NT2/D1 (cell line): ENCODE measurements at regions not wholly inside any gene's neighbourhood (a gene's known extent, or its start where the extent isn't known, plus 50 kb on each side); places are given as distances from the start of the nearest gene placed in this dataset.
A peak's percentile ranks its signal among the peaks of the same experiment; 100 is the strongest.
"Not testable (repeated sequence)": the region's sequence is repeated elsewhere in the genome, so short reads cannot be mapped to it uniquely, and the experiment has no call there.

ENCODE experiments used
- DNase-seq: peaks from one replicate; pipeline ENCODE4 v3.0.0-alpha.2; 2011; ENCODE audit warnings: low read depth, low spot score
- H3K27me3 ChIP-seq: 2 replicates; pipeline ENCODE4 v1.6.0; 2011; ENCODE audit warnings: mild to moderate bottlenecking; ENCODE audit not compliant: insufficient read length, insufficient read depth
- H3K36me3 ChIP-seq: 2 replicates; pipeline ENCODE4 v1.6.1; 2011; ENCODE audit warnings: mild to moderate bottlenecking, low read length, mixed read lengths; ENCODE audit not compliant: insufficient read depth, insufficient read length
- H3K4me1 ChIP-seq: 2 replicates; pipeline ENCODE4 v1.5.1; 2011; ENCODE audit not compliant: insufficient read depth, insufficient read length
- H3K4me3 ChIP-seq: 2 replicates; pipeline ENCODE4 v1.5.1; 2011; ENCODE audit warnings: low read depth; ENCODE audit not compliant: insufficient read length
- H3K9ac ChIP-seq: 2 replicates; pipeline ENCODE4 v1.6.0; 2011; ENCODE audit warnings: low read depth; ENCODE audit not compliant: insufficient read length
- H3K9me3 ChIP-seq: 2 replicates; pipeline ENCODE4 v1.5.1; 2011; ENCODE audit warnings: mild to moderate bottlenecking, low read length; ENCODE audit not compliant: insufficient read depth
- SUZ12 ChIP-seq: IDR thresholded peaks from 2 replicates; pipeline ENCODE4 v1.6.1; 2011; ENCODE audit not compliant: insufficient read length, insufficient read depth; ENCODE audit errors: extremely low read depth
- YY1 ChIP-seq: IDR thresholded peaks from 2 replicates; pipeline ENCODE4 v1.6.1; 2011; ENCODE audit not compliant: insufficient read length, insufficient read depth
- ZNF274 ChIP-seq: IDR thresholded peaks from 2 replicates; pipeline ENCODE4 v1.6.1; 2011; ENCODE audit warnings: mild to moderate bottlenecking, low read depth, low read length

DNA sequence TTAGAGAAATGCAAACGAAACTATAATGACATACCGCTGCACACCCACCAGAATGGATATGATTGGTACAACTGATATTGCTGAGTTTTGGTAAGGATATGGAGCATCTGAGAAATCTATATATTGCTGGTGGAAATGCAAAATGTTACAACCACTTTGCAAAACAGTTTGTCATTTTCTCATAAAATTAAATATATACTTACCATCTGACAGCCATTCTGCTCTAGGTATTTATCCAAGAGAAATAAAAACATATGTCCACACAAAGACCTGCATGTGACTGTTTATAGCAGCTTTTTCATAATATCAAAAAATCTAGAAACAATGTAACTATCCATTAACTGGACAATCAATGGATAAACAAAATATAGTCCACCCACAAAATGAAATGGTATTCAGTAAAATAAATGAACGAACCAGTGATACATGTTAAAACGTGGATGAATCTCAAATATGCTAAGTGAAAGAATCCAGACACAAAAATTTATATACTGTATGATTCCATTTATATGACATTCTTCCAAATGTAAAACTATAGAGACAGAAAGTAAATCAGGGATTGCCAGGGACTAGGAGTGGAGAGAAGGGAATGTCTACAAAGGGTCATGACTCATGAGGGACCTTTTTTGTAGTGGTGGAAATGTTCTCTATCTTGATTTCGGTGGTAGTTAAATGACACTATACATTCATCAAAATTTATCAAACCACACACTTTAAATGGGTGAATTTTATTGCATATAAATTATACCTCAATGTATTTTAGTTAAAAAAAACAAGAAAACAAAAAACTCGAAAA, 312.0 kb upstream of the GLI3 start:
- Histone ChIP-seq H3K4me3 (no peak overlapping the region), H3K4me1 (no peaks in the 10 kb centered on the region), H3K9ac (no peak overlapping the region), H3K9me3 (peaks cover 52% of the 10 kb centered on the region), H3K27me3 (no peaks in the 10 kb centered on the region), H3K36me3 (no peaks in the 10 kb centered on the region)
- DNase-seq, result no peak
- TF ChIP-seq ZNF274 (no peak), SUZ12 (no peak)

DNA sequence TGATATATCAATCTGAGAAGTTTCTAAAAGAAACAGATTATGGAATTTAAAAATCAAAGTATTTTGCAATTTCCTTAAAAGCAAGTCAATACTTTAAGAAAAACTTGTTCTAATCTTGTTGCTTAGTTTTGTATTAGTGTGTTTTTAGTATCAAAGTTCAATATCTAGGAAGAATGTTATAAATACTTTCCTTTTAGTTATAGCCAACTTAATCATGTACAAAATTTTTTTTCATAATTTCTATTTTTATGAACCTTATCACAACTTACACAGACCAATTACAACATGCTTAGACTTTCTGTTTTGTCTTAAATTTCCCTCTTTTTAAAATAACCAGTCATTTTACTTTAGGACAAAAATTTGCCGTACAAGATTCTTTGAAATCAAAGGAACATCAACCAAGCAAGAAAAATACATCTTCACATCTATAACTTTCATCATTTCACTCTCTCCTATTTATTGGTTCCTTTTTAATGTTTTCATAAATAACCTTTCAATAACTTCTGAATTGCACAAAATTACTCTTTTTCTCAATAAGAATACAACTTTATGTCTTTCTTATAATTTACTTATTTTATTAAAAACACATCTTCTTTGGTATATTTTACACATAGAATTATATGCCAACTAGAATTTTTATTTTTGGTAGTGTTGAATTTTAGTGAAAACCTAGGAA, 308.2 kb upstream of the GLI3 start:
- no peak overlapping the region for H3K9ac ChIP-seq
- no peaks in the 10 kb centered on the region for H3K36me3 ChIP-seq
- H3K4me3 ChIP-seq, result no peak overlapping the region
- DNase-seq, result no peak
- TF ChIP-seq SUZ12 (no peak), YY1 (no peak), ZNF274 (no peak)
- no peaks in the 10 kb centered on the region for H3K27me3 ChIP-seq
- no peaks in the 10 kb centered on the region for H3K4me1 ChIP-seq
- peaks cover 72% of the 10 kb centered on the region for H3K9me3 ChIP-seq

DNA sequence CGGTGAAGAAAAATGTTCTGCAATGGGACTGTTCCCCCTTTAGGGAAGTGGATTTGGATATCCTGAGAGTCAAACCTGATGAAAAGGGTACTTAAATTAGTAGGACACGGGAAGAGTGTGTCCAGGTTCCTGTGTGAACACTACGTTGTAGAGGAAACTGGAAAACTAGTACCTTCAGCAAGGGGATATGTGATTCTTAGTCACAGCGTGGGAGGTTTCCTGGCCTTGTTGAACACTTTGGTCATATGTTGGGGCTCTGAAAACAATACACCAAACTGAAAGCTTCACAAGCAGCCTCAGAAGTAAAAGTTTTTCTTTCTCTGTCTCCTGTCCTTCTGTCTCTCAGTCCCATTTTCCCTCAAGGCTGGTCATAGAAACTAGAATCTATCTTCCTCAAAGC, 306.9 kb upstream of the GLI3 start:
- Histone ChIP-seq H3K27me3 (no peaks in the 10 kb centered on the region), H3K36me3 (no peaks in the 10 kb centered on the region), H3K4me1 (no peaks in the 10 kb centered on the region), H3K4me3 (no peak overlapping the region), H3K9ac (no peak overlapping the region), H3K9me3 (peaks cover 84% of the 10 kb centered on the region)
- TF ChIP-seq SUZ12 (no peak), ZNF274 (no peak), YY1 (no peak)
- DNase-seq, result no peak

DNA sequence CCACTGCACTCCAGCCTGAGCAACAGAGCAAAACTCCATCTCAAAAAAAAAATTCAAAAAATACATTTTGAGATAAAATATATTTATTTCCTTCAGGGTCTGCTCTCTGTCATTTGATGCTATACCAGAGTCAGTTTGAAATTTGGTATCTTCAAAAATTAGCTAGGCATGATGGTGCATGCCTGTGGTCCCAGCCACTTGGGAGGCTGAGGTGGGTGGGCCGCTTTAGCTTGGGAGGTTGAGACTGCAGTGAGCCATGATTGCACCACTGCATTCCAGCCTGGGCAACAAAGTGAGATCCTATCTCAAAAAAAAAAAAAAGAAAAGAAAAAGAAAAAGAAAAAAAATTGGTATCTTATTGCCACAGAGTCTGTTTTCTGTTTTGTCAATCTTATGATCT, 305.4 kb upstream of the GLI3 start:
- H3K9ac ChIP-seq, DNase-seq, H3K36me3 ChIP-seq, H3K4me3 ChIP-seq, H3K4me1 ChIP-seq, H3K27me3 ChIP-seq: not testable (repeated sequence)
- H3K9me3 ChIP-seq, result peaks cover 82% of the 10 kb centered on the region

DNA sequence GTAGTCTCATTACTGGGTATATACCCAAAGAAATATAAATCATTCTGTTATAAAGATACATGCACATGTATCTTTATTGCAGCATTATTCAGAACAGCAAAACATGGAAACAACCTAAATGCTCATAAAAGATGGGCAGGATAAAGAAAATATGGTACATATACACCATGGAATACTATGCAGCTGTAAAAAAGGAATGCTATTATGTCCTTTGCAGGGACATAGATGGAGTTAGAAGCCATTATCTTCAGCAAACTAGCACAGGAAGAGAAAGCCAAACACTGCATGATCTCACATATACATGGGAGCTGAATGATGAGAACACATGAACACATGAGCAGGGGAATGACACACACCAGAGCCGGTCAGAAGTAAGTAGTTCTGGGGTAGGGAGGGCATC, 297.4 kb upstream of the GLI3 start:
- TF ChIP-seq SUZ12, result no peak
- no peak for TF ChIP-seq YY1
- TF ChIP-seq ZNF274, result no peak
- no peak overlapping the region for H3K4me3 ChIP-seq
- peaks cover 32% of the 10 kb centered on the region for H3K9me3 ChIP-seq
- no peaks in the 10 kb centered on the region for H3K4me1 ChIP-seq
- H3K36me3 ChIP-seq, result no peaks in the 10 kb centered on the region
- no peak for DNase-seq
- no peak overlapping the region for H3K9ac ChIP-seq
- H3K27me3 ChIP-seq, result no peaks in the 10 kb centered on the region

DNA sequence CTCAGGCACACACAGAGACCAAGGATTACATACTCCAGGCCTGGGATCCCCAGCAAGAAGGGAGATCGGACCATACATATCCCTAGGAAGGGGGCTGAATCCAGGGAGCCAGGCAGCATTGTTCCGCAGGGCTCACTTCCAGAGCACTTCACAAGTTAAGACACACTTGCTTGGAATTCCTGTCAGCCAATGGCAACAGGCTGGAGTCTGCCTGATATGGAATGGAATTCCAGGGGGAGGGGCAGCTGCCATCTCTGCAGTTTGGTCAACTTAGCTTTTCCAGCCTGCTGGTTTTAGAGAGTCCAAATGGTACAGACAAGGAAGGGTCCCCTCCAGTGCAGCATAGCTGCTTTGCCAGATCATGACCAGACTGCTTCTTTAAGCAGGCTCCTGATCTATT, 290.0 kb upstream of the GLI3 start:
- Histone ChIP-seq H3K4me1 (no peaks in the 10 kb centered on the region), H3K9ac (no peak overlapping the region), H3K36me3 (no peaks in the 10 kb centered on the region), H3K4me3 (no peak overlapping the region), H3K27me3 (no peaks in the 10 kb centered on the region), H3K9me3 (peaks cover 25% of the 10 kb centered on the region)
- DNase-seq, result peak; percentile 61
- no peak for TF ChIP-seq SUZ12
- TF ChIP-seq YY1, result no peak
- no peak for TF ChIP-seq ZNF274

DNA sequence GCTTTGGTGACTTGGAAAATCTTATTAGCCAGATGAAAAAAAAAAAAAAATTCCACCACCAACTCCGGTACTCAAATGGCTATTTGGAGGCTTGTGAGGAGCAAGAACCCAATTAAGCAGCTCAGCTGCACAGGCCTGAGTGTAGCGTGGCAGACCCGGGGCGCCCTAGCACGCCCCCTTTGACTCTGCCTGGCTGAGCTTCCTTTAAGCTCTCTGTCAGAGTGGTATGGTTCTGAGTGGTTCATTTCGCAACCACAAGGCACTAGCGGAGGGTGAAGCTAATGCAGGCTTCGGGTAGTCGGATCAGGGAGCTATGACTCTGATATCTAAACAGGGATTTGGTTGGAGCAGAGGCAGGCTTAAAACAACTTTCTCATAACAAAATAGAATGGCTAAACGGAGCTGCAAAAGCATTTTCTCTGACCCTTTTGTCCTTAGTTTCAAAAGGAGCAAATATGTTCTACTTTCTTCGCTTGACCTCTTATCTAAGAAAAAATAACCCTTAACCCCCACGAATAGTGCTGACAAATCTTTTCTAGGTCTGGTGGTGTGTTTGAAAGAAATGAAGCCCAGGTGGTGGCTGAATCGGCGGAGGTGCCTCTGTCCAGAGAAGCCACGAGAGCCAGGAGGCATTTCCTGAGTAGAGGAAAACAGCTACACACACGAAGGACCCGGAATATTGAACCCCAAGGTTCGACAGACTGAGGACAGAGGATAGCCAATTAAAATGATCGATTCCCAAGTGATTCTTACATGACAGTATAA, 285.4 kb upstream of the GLI3 start:
- no peak for DNase-seq
- H3K4me1 ChIP-seq, result no peaks in the 10 kb centered on the region
- H3K27me3 ChIP-seq, result no peaks in the 10 kb centered on the region
- TF ChIP-seq YY1, result no peak
- TF ChIP-seq ZNF274, result no peak
- TF ChIP-seq SUZ12, result no peak
- H3K9me3 ChIP-seq, result peaks cover 13% of the 10 kb centered on the region
- H3K36me3 ChIP-seq, result no peaks in the 10 kb centered on the region
- no peak overlapping the region for H3K4me3 ChIP-seq
- no peak overlapping the region for H3K9ac ChIP-seq
